ENCODE measurements at regions not wholly inside any gene's neighbourhood (a gene's known extent, or its start where the extent isn't known, plus 50 kb on each side); places are given as distances from the start of the nearest gene placed in this dataset.

- TF ChIP-seq EZH2 (IDR thresholded peaks at IDR 0.05; ENCODE audit: borderline replicate concordance) (no peak), CTCF (IDR thresholded peaks at IDR 0.05; ENCODE audit: poor library complexity) (no peak), EZH2phosphoT487 (IDR thresholded peaks at IDR 0.05; ENCODE audit: low read depth, severe bottlenecking, unreplicated experiment) (no peak)
Measured at GRCh38 chr5:166788050-166788449, 1503.4 kb upstream of the WWC1 start.

Measured in hepatocyte (in vitro differentiated cells).